Gastroesophageal sphincter (tissue), 2 donors: ENCODE measurements at regions not wholly inside any gene's neighbourhood (a gene's known extent, or its start where the extent isn't known, plus 50 kb on each side); places are given as distances from the start of the nearest gene placed in this dataset.

ENCODE experiments used
- POLR2A ChIP-seq, 2 donors: fragments of 450-650 bp; IDR thresholded peaks; one replicate each; pipeline ENCODE4 v1.6.1; 2017; ENCODE audit warnings: antibody characterized with exemption in 2 of 2, mild to moderate bottlenecking in 2 of 2, moderate library complexity in 1 of 2
- POLR2AphosphoS5 ChIP-seq: sonication (generic); formaldehyde crosslinking; IDR thresholded peaks from one replicate; pipeline ENCODE4 v1.6.1; 2017; ENCODE audit warnings: antibody characterized with exemption

- TF ChIP-seq POLR2AphosphoS5 (no peak), POLR2A (IDR thresholded peaks at IDR 0.05) (no peak)
Observed at GRCh38 chr4:180727478-180727877, 1515.7 kb upstream of the TENM3 start.
